ENCODE measurements at regions not wholly inside any gene's neighbourhood (a gene's known extent, or its start where the extent isn't known, plus 50 kb on each side); places are given as distances from the start of the nearest gene placed in this dataset.

GRCh38 chr3:70543493-70543892 lies 231.1 kb upstream of the MDFIC2 start:
- WGBS = 74% methylated on average over 2 of the region's 2 CpGs

GRCh38 chr3:70539908-70540307 lies 227.5 kb upstream of the MDFIC2 start:
- no peak overlapping the region for H3K9ac ChIP-seq (ENCODE audit: low read depth in 1 of 2, low read length in 2 of 2)
- no peak for DNase-seq (ENCODE audit: low spot score)
- no peaks in the 10 kb centered on the region for H3K4me1 ChIP-seq (ENCODE audit: control insufficient read depth in 4 of 4, insufficient read depth in 4 of 4, low read length in 3 of 4)
- TF ChIP-seq ATF3 (IDR thresholded peaks at IDR 0.05) = no peak
- TF ChIP-seq HNF4A (conservative IDR thresholded peaks at IDR 0.05) = no peak
- TF ChIP-seq RAD21 (IDR thresholded peaks at IDR 0.05) = no peak
- TF ChIP-seq FOXA2 (IDR thresholded peaks at IDR 0.05) = no peak
- no peak for TF ChIP-seq RXRA (IDR thresholded peaks at IDR 0.05)
- TF ChIP-seq REST (IDR thresholded peaks at IDR 0.05) = no peak
- TF ChIP-seq GABPA (IDR thresholded peaks at IDR 0.05 in 1 of 2, conservative IDR thresholded peaks at IDR 0.05 in 1 of 2) = no peak
- no peak for TF ChIP-seq HNF4G (IDR thresholded peaks at IDR 0.05)
- no peak for TF ChIP-seq NR2F2 (IDR thresholded peaks at IDR 0.05)
- TF ChIP-seq TAF1 (conservative IDR thresholded peaks at IDR 0.05) = no peak
- no peak for TF ChIP-seq JUND (IDR thresholded peaks at IDR 0.05)
- TF ChIP-seq FOXA1 (IDR thresholded peaks at IDR 0.05) = no peak
- no peak for TF ChIP-seq EGR1 (IDR thresholded peaks at IDR 0.05; ENCODE audit: low read depth in 2 of 2)
- TF ChIP-seq MAX (IDR thresholded peaks at IDR 0.05) = no peak
- H3K27me3 ChIP-seq (ENCODE audit: control insufficient read depth in 4 of 4, insufficient read depth in 4 of 4, low read length in 3 of 4) = peaks cover 0 to 8% (median 0%) of the 10 kb centered on the region in 4 donors
- no peaks in the 10 kb centered on the region for H3K36me3 ChIP-seq (ENCODE audit: control insufficient read depth in 4 of 4, insufficient read depth in 3 of 4, low read depth in 1 of 4, low read length in 3 of 4)
- H3K9me3 ChIP-seq (ENCODE audit: control insufficient read depth in 4 of 4, low read length in 3 of 4) = peaks cover 0 to 18% (median 0%) of the 10 kb centered on the region in 4 donors
- H3K4me3 ChIP-seq (ENCODE audit: low read depth in 1 of 3, low read length in 3 of 3) = no peak overlapping the region
- no peak overlapping the region for H3K27ac ChIP-seq (ENCODE audit: low read depth in 1 of 2, low read length in 2 of 2)
- 91% methylated on average over 2 of the region's 2 CpGs for WGBS

More at GRCh38 chr3:70543493-70543892, 231.1 kb upstream of the MDFIC2 start:
- H3K36me3 ChIP-seq (ENCODE audit: control insufficient read depth in 4 of 4, insufficient read depth in 3 of 4, low read depth in 1 of 4, low read length in 3 of 4) = no peaks in the 10 kb centered on the region
- peaks cover 0 to 16% (median 0%) of the 10 kb centered on the region in 4 donors for H3K9me3 ChIP-seq (ENCODE audit: control insufficient read depth in 4 of 4, low read length in 3 of 4)
- no peak for TF ChIP-seq JUND (IDR thresholded peaks at IDR 0.05)
- TF ChIP-seq EGR1 (IDR thresholded peaks at IDR 0.05; ENCODE audit: low read depth in 2 of 2) = no peak
- no peak for TF ChIP-seq NR2F2 (IDR thresholded peaks at IDR 0.05)
- no peak for TF ChIP-seq RAD21 (IDR thresholded peaks at IDR 0.05)
- no peak for TF ChIP-seq ATF3 (IDR thresholded peaks at IDR 0.05)
- TF ChIP-seq MAX (IDR thresholded peaks at IDR 0.05) = no peak
- TF ChIP-seq ZBTB33 (IDR thresholded peaks at IDR 0.05) = no peak
- TF ChIP-seq GABPA (IDR thresholded peaks at IDR 0.05 in 1 of 2, conservative IDR thresholded peaks at IDR 0.05 in 1 of 2) = no peak
- no peak for TF ChIP-seq SP1 (IDR thresholded peaks at IDR 0.05)
- TF ChIP-seq CTCF (IDR thresholded peaks at IDR 0.05; ENCODE audit: low read depth, low read length, missing input control) = no peak
- no peak for TF ChIP-seq HNF4G (IDR thresholded peaks at IDR 0.05)
- TF ChIP-seq RXRA (IDR thresholded peaks at IDR 0.05) = no peak
- no peak for TF ChIP-seq FOXA1 (IDR thresholded peaks at IDR 0.05)
- TF ChIP-seq YY1 (IDR thresholded peaks at IDR 0.05) = no peak
- peaks cover 0 to under 1% (median 0%) of the 10 kb centered on the region in 4 donors for H3K27me3 ChIP-seq (ENCODE audit: control insufficient read depth in 4 of 4, insufficient read depth in 4 of 4, low read length in 3 of 4)
- DNase-seq (ENCODE audit: low spot score) = no peak
- H3K27ac ChIP-seq (ENCODE audit: low read depth in 1 of 2, low read length in 2 of 2) = no peak overlapping the region
- no peak overlapping the region for H3K4me3 ChIP-seq (ENCODE audit: low read depth in 1 of 3, low read length in 3 of 3)
- no peak overlapping the region for H3K9ac ChIP-seq (ENCODE audit: low read depth in 1 of 2, low read length in 2 of 2)
- H3K4me1 ChIP-seq (ENCODE audit: control insufficient read depth in 4 of 4, insufficient read depth in 4 of 4, low read length in 3 of 4) = no peaks in the 10 kb centered on the region

All from liver (tissue), 8 donors.